Mucosa of descending colon (tissue), 3 donors: ENCODE measurements at regions not wholly inside any gene's neighbourhood (a gene's known extent, or its start where the extent isn't known, plus 50 kb on each side); places are given as distances from the start of the nearest gene placed in this dataset.

Source experiments
- ATAC-seq: fragments of 200-7000 bp; cut with Tn5 transposase; one replicate; pipeline ENCODE4 v1.9.1; 2020; ENCODE audit warnings: mild to moderate bottlenecking, moderate library complexity
- DNase-seq, 3 donors: peaks; one replicate each; pipeline ENCODE4 v3.0.0-alpha.2; 2020
- H3K36me3 ChIP-seq: fragments of 200-600 bp; one replicate; pipeline ENCODE4 v1.8.0; 2021; ENCODE audit warnings: low read depth, mild to moderate bottlenecking
- H3K4me1 ChIP-seq: fragments of 200-600 bp; one replicate; pipeline ENCODE4 v1.8.0; 2021; ENCODE audit warnings: low read depth, mild to moderate bottlenecking
- H3K4me3 ChIP-seq: fragments of 200-600 bp; one replicate; pipeline ENCODE4 v1.8.0; 2021; ENCODE audit warnings: mild to moderate bottlenecking
- H3K9me3 ChIP-seq: fragments of 200-600 bp; one replicate; pipeline ENCODE4 v1.8.0; 2021; ENCODE audit warnings: mild to moderate bottlenecking
- CTCF ChIP-seq: fragments of 200-600 bp; IDR thresholded peaks from one replicate; pipeline ENCODE4 v1.8.0; 2022; ENCODE audit warnings: antibody characterized with exemption, mild to moderate bottlenecking
- intact Hi-C, 2 donors: fragments of 100-400 bp; cut with DNase I in 1 of 2; cut with micrococcal nuclease in 1 of 2; formaldehyde crosslinking; loops; one replicate each; pipeline versions ENCODE4 v1.11.0 to v1.11.1; 2022; cut with DNase I, micrococcal nuclease
- donor health status: DM: no; HTN: no; CAD: no; lungs with moderate emphysema.
- donor health status: DM: no; HTN: no; CAD: no.
- donor health status: DM: no; HTN: yes; CAD: no.

DNA sequence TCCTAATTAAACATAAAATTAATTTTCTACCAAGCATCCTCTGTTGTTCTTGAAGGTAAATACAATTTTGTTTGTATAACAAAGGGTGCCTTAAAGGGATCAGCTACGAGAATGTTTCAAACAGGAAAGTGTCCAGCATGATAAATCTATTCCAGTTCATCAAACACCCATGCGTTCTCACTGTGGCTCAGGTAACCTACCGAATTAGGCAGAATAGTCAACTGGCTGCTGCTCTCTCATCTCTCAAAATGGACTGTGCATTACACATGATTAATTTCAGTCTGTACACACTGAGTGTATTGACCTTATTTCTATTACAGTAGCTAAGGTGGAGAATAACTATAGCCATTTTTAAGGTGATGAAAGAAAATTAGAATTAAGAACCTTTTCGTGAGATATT is 127.5 kb upstream of the RMST start:
- no peak for TF ChIP-seq CTCF
- no peak for ATAC-seq
- no peaks in the 10 kb centered on the region for H3K36me3 ChIP-seq
- H3K4me3 ChIP-seq: no peak overlapping the region
- DNase-seq: no peak
- no peaks in the 10 kb centered on the region for H3K4me1 ChIP-seq
- no peaks in the 10 kb centered on the region for H3K9me3 ChIP-seq
- intact Hi-C loops: no loop called here

- no peak overlapping the region for H3K4me3 ChIP-seq
- H3K9me3 ChIP-seq: no peaks in the 10 kb centered on the region
- DNase-seq (no peak), ATAC-seq (no peak)
- TF ChIP-seq CTCF: no peak
- H3K4me1 ChIP-seq: no peaks in the 10 kb centered on the region
- intact Hi-C loops: no loop called here
- H3K36me3 ChIP-seq: no peaks in the 10 kb centered on the region
These were observed 125.5 kb upstream of the RMST start for GRCh38 chr12:97336900-97337751.

DNA sequence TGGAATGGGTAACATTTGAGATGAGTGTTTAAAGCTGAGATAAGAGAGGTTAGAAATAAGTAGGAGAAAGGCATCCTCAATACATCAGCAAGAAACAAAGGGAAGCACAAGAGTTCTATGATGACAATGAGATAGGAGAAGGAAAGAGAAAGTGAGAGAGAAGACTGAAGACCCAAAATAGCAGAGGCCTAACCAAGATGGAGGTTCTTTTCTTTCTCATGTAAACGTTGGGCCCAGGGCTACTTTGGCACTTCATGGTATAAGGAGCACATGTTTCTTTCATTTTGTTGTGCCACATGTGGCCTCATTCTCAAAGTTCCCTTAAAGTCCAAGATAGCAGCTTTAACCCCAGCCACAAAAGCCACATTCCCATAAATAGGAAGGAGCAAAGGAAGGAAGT is 120.5 kb upstream of the RMST start:
- no peak for TF ChIP-seq CTCF
- H3K36me3 ChIP-seq: no peaks in the 10 kb centered on the region
- ATAC-seq (no peak), DNase-seq (no peak)
- no peaks in the 10 kb centered on the region for H3K4me1 ChIP-seq
- no peak overlapping the region for H3K4me3 ChIP-seq
- no peaks in the 10 kb centered on the region for H3K9me3 ChIP-seq
- intact Hi-C loops: no loop called here

DNA sequence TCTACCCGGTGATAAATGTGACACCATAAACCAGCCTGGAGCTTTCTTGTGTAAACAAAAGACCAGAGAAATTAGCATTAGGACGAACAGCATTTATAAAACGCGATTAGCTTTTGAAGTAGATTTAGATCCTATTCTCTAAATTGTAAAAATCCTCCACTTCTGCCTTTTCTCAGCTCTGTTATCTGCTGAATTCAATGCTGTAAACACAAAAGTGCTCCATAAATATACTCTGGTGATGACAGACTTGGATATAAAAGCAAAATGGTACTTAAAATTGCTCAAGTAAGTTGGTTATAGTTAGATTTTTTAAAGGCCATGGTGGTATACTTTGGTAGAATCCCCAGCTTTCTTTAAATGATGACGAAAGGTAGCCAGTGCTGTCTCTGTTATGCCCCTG is 114.6 kb upstream of the RMST start:
- H3K4me3 ChIP-seq: no peak overlapping the region
- no peaks in the 10 kb centered on the region for H3K36me3 ChIP-seq
- intact Hi-C loops: no loop called here
- H3K9me3 ChIP-seq: no peaks in the 10 kb centered on the region
- no peaks in the 10 kb centered on the region for H3K4me1 ChIP-seq
- TF ChIP-seq CTCF: no peak
- DNase-seq (no peak), ATAC-seq (no peak)

DNA sequence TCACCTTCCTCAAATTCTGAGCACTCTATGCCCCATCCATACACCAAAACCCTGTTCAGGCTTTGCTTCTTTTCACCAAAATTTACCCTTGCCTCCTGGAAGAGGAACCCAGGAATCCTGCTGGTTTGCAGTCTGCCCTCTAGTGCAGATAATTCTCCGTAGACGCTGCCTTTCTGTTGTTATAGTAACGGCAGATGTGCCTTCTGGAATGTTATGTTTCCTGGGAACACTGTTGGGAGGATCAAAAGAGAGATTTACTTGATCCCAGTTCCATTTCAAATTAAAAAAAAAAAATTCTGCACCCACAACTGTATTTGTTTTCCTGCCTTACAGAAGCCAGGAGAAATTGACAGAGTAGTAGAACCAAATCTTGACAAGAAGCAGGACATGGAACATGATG is 104.2 kb upstream of the RMST start:
- Histone ChIP-seq H3K9me3 (no peaks in the 10 kb centered on the region), H3K36me3 (no peaks in the 10 kb centered on the region), H3K4me1 (no peaks in the 10 kb centered on the region), H3K4me3 (no peak overlapping the region)
- intact Hi-C loops: no loop called here
- ATAC-seq (no peak), DNase-seq (no peak)
- no peak for TF ChIP-seq CTCF
